Daoy (cell line): ENCODE measurements at regions not wholly inside any gene's neighbourhood (a gene's known extent, or its start where the extent isn't known, plus 50 kb on each side); places are given as distances from the start of the nearest gene placed in this dataset.

Experiments
- DNase-seq: peaks from one replicate; pipeline ENCODE4 v3.0.0-alpha.2; 2015; ENCODE audit warnings: low read depth

DNA sequence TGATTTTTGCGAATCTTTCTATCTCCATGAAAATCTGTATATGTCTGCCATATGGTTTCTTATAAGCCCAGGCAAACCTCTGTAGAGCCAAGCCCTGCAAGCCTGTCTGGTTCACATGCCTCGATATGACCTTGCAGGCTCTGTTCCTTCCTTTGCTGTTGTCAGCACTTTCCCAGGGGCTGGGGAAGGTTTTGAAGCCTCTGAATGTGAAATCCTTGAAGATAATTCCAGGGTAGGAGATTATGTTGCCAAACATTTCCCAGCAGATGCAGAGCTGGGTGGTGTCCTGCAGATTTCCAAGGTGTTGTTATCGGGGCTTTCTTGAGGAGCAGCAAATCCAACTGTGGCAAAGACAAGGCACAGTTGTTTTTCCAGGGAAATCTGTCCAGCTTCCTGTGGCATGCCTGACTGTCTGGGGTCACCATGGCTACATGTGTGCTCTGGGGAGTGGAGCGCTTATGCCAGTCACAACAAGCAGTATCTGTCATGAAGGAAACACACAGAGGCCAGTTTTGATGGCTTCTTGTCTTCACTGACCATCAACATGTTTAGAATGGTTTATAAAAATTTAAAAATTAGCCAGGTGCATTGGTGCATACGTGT is 60.7 kb upstream of the RPS23 start:
- no peak for DNase-seq

DNA sequence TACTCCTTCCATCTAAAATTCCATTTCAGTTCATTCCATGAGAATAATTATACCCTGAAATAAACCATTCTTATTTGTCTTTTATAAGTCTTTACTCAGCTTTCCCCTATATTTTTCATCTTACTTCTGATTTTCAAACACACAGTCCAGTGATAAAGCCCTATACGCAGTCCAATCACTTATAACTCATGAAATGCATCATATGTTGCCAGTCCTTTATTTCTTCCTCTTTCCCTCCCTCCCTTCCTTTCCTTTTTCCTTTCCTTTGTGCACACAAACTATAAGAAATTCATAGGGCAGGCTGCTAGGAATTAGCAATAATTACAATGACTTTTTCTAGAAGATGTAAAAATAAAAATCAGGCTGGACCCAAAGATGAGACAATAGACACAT is 58.8 kb upstream of the RPS23 start:
- no peak for DNase-seq

DNA sequence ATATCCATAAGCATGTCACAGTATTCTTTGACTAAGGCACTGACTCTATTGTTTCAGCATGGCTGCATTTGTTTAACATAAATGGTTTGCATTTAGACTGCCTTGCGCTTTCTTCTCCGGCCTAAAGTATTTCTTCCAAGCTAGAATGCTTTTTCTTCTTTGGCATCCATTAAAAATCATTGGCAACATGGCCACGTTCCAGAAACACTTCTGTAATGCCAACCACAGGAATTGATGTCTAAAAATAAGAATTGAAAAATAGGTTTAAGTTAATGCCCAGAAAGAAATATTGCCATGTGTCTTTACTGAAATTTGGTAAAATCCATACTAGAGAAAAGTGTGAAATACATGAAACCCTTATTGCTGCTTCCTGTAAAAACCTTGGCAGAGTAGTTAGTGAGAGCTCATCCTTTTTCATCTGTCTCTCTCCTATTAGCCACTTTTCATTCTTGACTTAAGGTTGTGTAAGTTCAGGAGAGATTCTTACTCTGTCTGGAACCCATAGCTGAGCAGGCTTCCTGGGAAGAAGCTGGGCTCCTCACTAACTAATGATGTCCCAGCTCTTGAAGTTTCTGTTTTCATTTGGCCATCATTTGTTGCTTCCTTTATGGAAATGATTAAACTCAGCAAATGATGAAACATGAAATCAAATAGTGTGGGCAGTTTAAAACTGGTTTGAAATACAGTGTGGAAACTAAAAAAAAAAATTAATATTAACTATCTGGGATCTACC is 58.2 kb upstream of the RPS23 start:
- no peak for DNase-seq

DNA sequence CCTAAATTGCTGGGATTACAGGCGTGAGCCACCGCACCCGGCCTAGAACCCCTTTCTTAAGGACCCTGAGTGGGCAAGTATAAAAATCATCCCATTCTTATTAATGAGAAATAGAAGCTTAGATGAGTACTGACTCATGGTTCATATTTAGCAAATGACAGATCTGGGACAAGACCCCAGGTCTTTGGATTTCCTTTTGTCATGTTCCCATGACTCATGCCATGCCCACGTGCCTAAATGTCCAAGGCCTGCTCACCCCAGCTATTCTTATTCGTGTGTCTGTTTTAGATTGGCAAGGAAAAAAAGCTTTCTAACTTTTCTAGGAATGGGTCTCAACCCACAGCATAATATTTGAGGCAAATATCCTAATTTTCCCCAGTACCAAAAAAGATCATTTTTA is 57.7 kb upstream of the RPS23 start:
- no peak for DNase-seq

DNA sequence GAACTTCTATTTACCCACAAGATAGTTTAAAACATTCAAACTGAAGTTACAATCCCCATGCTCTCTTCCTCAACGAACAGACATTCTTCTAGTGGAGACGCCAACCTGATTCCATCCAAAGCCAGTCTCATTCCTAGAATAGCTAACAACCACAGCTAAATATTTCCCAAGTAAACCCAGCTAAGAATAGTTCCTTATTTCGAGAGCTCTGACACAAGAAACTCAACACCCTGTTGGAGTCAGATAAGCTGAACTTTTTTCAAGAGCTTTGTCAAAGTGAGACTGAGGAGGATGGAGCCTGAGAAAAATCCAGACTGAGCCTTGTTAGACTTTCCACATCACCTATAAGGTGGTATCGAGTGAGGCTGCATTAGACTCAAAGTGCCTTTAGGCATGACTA is 56.7 kb upstream of the RPS23 start:
- no peak for DNase-seq

DNA sequence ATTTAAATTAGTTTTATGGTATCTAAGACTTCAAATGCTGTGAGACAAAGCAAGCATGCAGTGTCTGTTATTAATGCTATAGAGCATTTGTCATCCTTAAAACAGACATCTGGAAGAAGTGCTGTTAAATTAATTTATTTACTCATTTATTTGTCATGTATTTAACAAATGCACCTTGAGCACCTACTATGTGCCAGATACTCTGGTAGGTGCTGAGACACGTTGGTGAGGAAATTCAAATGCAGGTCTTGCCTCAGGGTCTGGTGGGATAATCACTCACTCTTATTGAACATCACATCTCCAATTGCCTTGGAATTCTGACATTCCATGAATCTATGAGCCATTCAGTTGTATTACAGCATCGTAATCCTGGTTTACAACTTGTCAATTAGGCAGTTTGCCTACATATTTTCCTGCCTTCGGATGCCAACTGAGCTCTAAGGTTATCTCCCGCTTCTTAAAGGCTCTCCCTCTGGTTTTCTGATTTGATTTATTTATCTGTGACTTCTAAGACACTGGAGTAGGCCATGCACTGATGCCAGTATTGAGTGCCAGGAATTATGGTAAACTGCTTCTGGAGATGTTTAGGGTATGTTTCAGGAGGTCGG is 56.0 kb upstream of the RPS23 start:
- DNase-seq: no peak

DNA sequence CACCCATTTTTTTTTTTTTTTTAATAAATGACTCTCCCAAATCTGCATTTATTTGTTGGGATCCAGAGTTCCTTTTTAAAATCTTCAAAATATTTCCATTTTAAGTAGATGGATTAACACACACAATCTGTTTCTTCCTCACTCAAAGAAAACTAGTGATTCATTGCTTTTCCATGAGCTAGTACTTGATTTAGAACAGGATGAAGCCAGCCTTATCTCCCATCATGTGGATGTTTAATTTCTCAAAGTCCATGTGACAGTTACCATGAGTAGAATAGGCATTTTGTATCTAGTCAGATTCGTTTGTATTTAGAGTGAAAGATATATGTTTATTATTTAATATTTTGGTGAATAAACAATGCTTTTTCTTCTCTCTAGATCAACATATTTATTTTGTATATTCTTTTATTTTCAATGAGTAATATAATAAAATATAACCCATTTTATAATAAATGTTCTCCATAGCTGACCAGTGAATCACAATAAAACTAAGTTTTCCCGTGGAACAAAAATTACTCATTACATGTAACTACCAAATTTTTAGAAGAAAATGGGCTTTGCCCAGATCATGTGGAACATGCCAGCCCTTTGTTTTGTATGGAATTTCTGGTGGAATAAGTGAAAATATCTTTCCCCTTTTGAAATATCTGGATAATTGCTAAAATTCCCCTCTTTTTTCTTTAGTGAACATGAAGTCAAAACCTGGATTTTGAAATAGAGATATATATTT is 54.9 kb upstream of the RPS23 start:
- DNase-seq: no peak

DNA sequence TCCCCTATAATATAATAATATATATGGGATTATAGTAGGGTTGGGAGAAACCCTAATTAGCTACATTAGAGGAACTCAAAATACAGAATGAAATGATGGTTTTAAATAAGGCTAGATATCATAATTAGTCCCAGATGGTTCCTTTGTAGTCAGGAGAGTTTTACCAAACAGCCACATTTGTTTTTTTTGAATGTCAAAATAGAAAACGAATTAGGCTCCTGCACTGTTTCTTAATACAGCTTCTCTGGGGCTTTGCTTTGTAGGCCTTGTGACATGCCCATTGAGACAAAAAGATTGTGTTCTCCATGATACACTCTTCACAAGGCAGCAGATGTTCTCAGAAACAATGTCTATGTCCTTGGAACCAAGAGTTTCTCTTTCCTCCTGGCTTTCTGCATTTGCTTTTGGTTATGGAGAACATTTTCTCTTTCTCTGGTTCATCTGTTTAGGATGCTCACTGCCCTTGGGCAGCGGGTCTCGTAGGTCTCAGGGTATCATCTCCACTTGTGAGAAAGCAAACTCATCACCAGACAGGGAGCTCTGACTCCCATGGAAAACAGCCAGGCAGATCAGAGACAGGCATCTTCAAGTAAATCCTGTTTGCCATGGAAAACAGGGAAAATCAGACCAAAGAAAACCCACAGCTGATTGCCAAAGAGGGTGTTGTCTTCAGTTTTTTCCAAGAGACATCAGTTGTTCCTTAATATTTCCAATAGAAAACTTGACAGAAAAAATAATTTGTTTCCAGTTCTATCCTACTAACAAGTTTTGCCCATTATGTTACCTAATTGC is 54.1 kb upstream of the RPS23 start:
- no peak for DNase-seq

DNA sequence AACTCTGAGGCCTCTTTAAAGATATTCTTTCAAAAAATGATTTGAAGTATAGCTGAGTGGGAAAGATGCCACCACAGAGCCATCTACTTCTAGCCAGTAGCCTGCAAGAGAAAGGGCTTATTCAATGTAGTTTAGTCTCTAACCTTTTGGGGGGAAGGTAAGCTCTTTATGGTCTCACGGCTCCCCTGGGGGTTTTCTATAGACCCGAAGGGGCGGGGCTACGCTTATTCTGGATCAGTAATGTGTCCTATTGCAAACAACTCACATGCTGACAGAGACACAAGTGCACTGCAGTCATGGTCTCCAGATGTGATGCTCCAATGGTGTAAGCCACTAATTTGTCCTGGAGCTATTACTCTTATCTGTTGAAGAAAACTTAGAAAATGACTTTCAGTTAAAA is 53.4 kb upstream of the RPS23 start:
- no peak for DNase-seq

DNA sequence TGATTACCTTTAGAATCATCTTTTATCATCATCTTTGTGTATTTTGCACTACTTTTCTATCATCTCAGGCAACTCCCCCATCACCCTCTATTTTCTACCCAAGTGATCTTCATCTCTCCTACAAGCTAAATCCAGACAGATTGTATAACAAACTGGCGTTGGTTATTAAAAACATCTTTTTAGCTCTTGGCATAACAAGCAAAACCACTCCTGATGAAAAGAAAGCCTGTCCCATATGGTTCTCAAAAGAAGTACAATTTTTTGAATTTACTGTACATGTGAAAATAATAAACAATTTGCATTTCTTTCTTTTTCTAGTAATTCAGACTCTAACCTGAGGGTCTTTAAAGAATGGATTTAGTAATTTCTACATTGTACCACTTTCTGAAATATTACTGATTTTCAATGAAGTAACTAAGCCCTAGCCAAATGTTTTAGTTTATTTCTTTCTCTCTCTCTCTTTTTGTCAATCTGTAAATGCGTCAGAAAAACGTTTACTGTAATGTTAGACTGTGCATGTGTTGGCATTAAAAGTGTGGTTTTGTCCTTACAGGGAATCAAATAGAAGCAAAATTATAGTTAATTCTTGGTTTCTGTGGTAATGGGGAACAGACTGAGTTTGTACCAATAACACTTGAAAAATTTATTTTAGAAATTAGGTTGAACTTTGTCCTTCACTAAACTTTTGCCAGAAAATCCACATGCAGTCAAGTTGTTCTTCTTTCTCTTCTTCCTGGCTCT is 52.5 kb upstream of the RPS23 start:
- no peak for DNase-seq

DNA sequence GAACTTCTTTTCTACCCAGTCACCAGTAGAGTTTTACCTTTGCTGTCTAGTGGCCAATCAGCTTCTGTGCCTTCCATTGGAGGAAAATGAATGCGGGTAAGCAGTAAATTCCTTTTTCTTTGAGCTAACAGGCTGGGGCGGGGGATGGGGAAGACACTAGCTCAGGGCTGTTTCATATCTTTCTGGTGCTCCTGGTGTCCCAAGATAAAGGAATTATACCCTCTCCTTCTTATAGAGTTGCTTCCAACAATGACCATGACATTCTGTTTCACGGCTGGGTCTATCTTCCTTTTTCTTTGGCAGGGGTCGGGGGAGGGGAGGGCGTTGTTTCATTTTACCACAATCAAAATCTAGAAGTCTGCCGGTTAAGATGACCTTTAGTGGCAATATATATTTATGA is 51.2 kb upstream of the RPS23 start:
- DNase-seq: no peak
